ENCODE measurements at regions not wholly inside any gene's neighbourhood (a gene's known extent, or its start where the extent isn't known, plus 50 kb on each side); places are given as distances from the start of the nearest gene placed in this dataset.

GRCh38 chr2:231655894-231656293 lies 52.4 kb upstream of the PTMA start:
- TF ChIP-seq POLR2AphosphoS5 (IDR thresholded peaks at IDR 0.05): no peak
- no peak for TF ChIP-seq POLR2A (IDR thresholded peaks at IDR 0.05; ENCODE audit: low read depth)
- no peak for TF ChIP-seq EP300 (IDR thresholded peaks at IDR 0.05)
- no peak for TF ChIP-seq CTCF (IDR thresholded peaks at IDR 0.05)
- Histone ChIP-seq H3K36me3 (no peaks in the 10 kb centered on the region), H3K4me3 (no peak overlapping the region), H3K27me3 (no peaks in the 10 kb centered on the region), H3K4me1 (no peaks in the 10 kb centered on the region), H3K9me3 (no peaks in the 10 kb centered on the region), H3K27ac (replicated peaks in 1 of 4) (no peak overlapping the region)
- 80% methylated on average over 6 of the region's 6 CpGs for WGBS
- no peak for DNase-seq (ENCODE audit: extremely low spot score)
- intact Hi-C loops (cut with DNase I): no loop called here

Small RNAs in the stretch of these regions (small RNA-seq; reads per million reads assigned to genes)
- 0 reads per million in 3 donors for gene RN7SL499P
